HFF-Myc (cell line): ENCODE measurements at regions not wholly inside any gene's neighbourhood (a gene's known extent, or its start where the extent isn't known, plus 50 kb on each side); places are given as distances from the start of the nearest gene placed in this dataset.

Experiments used
- DNase-seq: peaks from one replicate; pipeline ENCODE4 v3.0.0-alpha.2; 2011; ENCODE audit warnings: low read depth; ENCODE audit errors: extremely low read depth
- H3K4me3 ChIP-seq: replicated peaks from 2 replicates; pipeline ENCODE4 v1.5.1; 2011; ENCODE audit warnings: low read depth, mild to moderate bottlenecking, control low read depth, low read length
- TF ChIP-seq, protein P1 (sequence below): IDR thresholded peaks from 2 replicates; pipeline ENCODE4 v1.5.1; 2012; ENCODE audit warnings: mild to moderate bottlenecking, low read depth, low read length, control low read depth; ENCODE audit errors: missing control alignments

DNA sequence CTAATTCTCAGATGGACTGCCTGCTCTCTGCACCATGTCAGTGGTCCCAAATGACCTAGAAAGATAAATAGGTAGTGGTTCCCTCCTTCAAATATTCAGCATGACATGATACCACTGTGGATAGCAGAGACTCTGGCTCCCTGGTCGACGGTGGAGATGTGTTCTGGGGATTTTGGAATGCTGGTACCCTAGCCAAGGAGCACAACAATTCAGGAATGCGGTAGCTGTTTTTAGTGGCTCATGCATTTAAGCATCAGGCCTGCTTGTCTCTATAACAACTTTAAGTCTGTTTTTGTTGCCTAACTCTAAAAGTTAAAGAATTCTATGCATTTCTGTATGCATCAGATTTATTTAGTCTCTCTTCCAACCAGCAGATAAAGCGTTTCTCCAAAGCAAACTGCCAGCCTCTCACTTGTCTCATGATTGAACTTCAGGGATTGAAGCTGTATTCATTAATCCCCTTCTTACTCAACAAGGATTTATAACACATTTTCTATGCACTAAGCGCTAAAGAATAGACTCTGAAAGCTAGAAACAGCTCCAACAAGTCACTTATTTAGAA, 164.9 kb upstream of the BMP4 start:
- no peak for DNase-seq
- H3K4me3 ChIP-seq: no peak overlapping the region
- TF ChIP-seq, protein P1, sequence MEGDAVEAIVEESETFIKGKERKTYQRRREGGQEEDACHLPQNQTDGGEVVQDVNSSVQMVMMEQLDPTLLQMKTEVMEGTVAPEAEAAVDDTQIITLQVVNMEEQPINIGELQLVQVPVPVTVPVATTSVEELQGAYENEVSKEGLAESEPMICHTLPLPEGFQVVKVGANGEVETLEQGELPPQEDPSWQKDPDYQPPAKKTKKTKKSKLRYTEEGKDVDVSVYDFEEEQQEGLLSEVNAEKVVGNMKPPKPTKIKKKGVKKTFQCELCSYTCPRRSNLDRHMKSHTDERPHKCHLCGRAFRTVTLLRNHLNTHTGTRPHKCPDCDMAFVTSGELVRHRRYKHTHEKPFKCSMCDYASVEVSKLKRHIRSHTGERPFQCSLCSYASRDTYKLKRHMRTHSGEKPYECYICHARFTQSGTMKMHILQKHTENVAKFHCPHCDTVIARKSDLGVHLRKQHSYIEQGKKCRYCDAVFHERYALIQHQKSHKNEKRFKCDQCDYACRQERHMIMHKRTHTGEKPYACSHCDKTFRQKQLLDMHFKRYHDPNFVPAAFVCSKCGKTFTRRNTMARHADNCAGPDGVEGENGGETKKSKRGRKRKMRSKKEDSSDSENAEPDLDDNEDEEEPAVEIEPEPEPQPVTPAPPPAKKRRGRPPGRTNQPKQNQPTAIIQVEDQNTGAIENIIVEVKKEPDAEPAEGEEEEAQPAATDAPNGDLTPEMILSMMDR: no peak

GRCh38 chr14:54123841-54124240, 167.2 kb upstream of the BMP4 start:
- no peak for DNase-seq
- H3K4me3 ChIP-seq: no peak overlapping the region
- TF ChIP-seq, protein P1: no peak

DNA sequence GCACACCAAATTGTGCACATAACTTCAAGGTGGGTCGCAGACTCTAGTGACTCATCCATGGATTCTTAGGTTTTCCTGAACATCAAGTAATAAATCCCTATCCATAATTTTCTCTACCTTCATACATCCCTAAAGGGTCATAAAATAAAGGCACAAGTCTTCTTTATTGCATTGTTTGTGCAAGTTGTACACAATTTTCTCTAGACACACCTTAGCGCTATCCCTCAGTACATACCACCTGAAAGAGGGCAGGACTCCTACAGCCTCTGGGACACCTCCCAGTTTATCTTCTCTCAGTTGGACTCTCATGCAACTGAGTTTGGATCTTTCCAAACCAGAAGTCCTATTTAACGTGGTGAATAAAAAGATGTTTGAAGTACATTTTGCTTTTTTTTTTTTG, 168.5 kb upstream of the BMP4 start:
- H3K4me3 ChIP-seq: no peak overlapping the region
- TF ChIP-seq, protein P1: no peak
- no peak for DNase-seq

GRCh38 chr14:54126947-54127346, 170.3 kb upstream of the BMP4 start:
- H3K4me3 ChIP-seq: no peak overlapping the region
- TF ChIP-seq, protein P1: no peak
- no peak for DNase-seq

GRCh38 chr14:54127526-54127925, 170.9 kb upstream of the BMP4 start:
- TF ChIP-seq, protein P1: no peak
- no peak for DNase-seq
- H3K4me3 ChIP-seq: no peak overlapping the region

DNA sequence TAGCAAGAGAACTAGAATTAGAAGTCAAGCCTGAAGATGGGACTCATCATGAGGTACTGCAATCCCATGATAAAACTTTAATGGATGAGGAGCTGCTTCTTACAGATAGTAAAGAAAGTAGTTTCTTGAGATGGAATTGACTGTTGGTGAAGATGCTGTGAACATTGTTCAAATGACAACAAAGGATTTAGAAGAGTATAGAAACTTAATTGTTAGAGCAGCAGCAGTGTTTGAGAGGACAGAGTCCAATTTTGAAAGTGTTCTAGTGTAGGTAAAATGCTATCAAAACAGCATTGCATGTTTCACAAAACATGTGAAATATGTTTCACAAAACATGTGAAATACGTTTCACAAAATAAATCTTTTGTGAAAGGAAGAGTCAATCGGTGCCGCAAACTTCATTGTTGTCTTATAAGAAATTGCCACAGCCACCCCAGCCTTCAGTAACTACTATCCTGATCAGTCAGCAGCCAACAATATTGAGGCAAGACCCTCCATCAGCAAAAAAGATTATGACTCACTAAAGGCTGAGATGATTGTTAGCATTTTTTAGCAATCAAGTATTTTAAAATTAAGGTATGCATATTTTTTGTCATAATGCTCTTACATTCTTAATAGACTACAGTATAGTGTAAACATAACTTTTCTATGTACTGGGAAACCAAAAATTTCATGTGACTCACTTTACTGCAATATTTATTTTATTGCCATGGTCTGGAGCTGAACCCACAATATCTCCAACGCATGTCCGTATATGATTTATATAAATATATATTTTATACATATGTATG, 173.4 kb upstream of the BMP4 start:
- DNase-seq: no peak
- H3K4me3 ChIP-seq: no peak overlapping the region
- TF ChIP-seq, protein P1: no peak
